ENCODE measurements at regions not wholly inside any gene's neighbourhood (a gene's known extent, or its start where the extent isn't known, plus 50 kb on each side); places are given as distances from the start of the nearest gene placed in this dataset.

GRCh38 chrX:9352694-9353411 lies 112.0 kb upstream of the TBL1X start:
- H3K4me2 ChIP-seq = peak overlapping the region; percentile 79
- peaks cover 25% of the 10 kb centered on the region for H3K4me1 ChIP-seq (ENCODE audit: low read depth, poor library complexity, severe bottlenecking)
- H4K20me1 ChIP-seq (ENCODE audit: insufficient read depth) = no peaks in the 10 kb centered on the region
- H3K27me3 ChIP-seq (ENCODE audit: insufficient read depth, low read depth) = no peaks in the 10 kb centered on the region
- H2AFZ ChIP-seq (ENCODE audit: low read depth) = peak overlapping the region; percentile 59
- no peaks in the 10 kb centered on the region for H3K36me3 ChIP-seq (ENCODE audit: insufficient read depth)
- H3K27ac ChIP-seq = peak overlapping the region; percentile 100
- no peak overlapping the region for H3K4me3 ChIP-seq (IDR thresholded peaks at IDR 0.05; ENCODE audit: insufficient read depth, low read depth, low read length)
- no peaks in the 10 kb centered on the region for H3K79me2 ChIP-seq (ENCODE audit: insufficient read depth, low read depth)
- H3K9ac ChIP-seq = peak overlapping the region; percentile 89
- no peak for TF ChIP-seq CTCF (conservative IDR thresholded peaks at IDR 0.05; ENCODE audit: low read depth, low read length)

GRCh38 chrX:9354918-9355317 lies 109.9 kb upstream of the TBL1X start:
- Histone ChIP-seq H2AFZ (ENCODE audit: low read depth) (no peak overlapping the region), H3K9ac (no peak overlapping the region), H3K27me3 (ENCODE audit: insufficient read depth, low read depth) (no peaks in the 10 kb centered on the region), H3K27ac (no peak overlapping the region; the same call in 1 of the 2 replicates), H3K4me3 (IDR thresholded peaks at IDR 0.05; ENCODE audit: insufficient read depth, low read depth, low read length) (no peak overlapping the region), H3K4me2 (no peak overlapping the region), H3K4me1 (ENCODE audit: low read depth, poor library complexity, severe bottlenecking) (peaks cover 25% of the 10 kb centered on the region), H3K79me2 (ENCODE audit: insufficient read depth, low read depth) (no peaks in the 10 kb centered on the region), H4K20me1 (ENCODE audit: insufficient read depth) (no peaks in the 10 kb centered on the region), H3K36me3 (ENCODE audit: insufficient read depth) (no peaks in the 10 kb centered on the region)
- TF ChIP-seq CTCF (conservative IDR thresholded peaks at IDR 0.05; ENCODE audit: low read depth, low read length) = no peak

GRCh38 chrX:9355739-9356138 lies 109.1 kb upstream of the TBL1X start:
- H3K4me3 ChIP-seq (IDR thresholded peaks at IDR 0.05; ENCODE audit: insufficient read depth, low read depth, low read length) = no peak overlapping the region
- H3K4me1 ChIP-seq (ENCODE audit: low read depth, poor library complexity, severe bottlenecking) = peaks cover 25% of the 10 kb centered on the region
- no peak overlapping the region for H3K27ac ChIP-seq
- no peaks in the 10 kb centered on the region for H3K79me2 ChIP-seq (ENCODE audit: insufficient read depth, low read depth)
- H3K4me2 ChIP-seq = no peak overlapping the region
- no peaks in the 10 kb centered on the region for H4K20me1 ChIP-seq (ENCODE audit: insufficient read depth)
- H2AFZ ChIP-seq (ENCODE audit: low read depth) = no peak overlapping the region
- no peak for TF ChIP-seq CTCF (conservative IDR thresholded peaks at IDR 0.05; ENCODE audit: low read depth, low read length)
- no peaks in the 10 kb centered on the region for H3K36me3 ChIP-seq (ENCODE audit: insufficient read depth)
- H3K9ac ChIP-seq = no peak overlapping the region
- H3K27me3 ChIP-seq (ENCODE audit: insufficient read depth, low read depth) = no peaks in the 10 kb centered on the region

GRCh38 chrX:9356846-9357245 lies 108.0 kb upstream of the TBL1X start:
- no peaks in the 10 kb centered on the region for H3K36me3 ChIP-seq (ENCODE audit: insufficient read depth)
- H3K27ac ChIP-seq = no peak overlapping the region

More at GRCh38 chrX:9356846-9357245, 108.0 kb upstream of the TBL1X start:
- H4K20me1 ChIP-seq (ENCODE audit: insufficient read depth) = no peaks in the 10 kb centered on the region
- H3K4me2 ChIP-seq = no peak overlapping the region
- no peak overlapping the region for H3K4me3 ChIP-seq (IDR thresholded peaks at IDR 0.05; ENCODE audit: insufficient read depth, low read depth, low read length)
- H3K4me1 ChIP-seq (ENCODE audit: low read depth, poor library complexity, severe bottlenecking) = peaks cover 17% of the 10 kb centered on the region
- no peak overlapping the region for H2AFZ ChIP-seq (ENCODE audit: low read depth)
- TF ChIP-seq CTCF (conservative IDR thresholded peaks at IDR 0.05; ENCODE audit: low read depth, low read length) = no peak
- no peak overlapping the region for H3K9ac ChIP-seq
- H3K27me3 ChIP-seq (ENCODE audit: insufficient read depth, low read depth) = no peaks in the 10 kb centered on the region
- no peaks in the 10 kb centered on the region for H3K79me2 ChIP-seq (ENCODE audit: insufficient read depth, low read depth)
